ENCODE measurements at regions not wholly inside any gene's neighbourhood (a gene's known extent, or its start where the extent isn't known, plus 50 kb on each side); places are given as distances from the start of the nearest gene placed in this dataset.

DNA sequence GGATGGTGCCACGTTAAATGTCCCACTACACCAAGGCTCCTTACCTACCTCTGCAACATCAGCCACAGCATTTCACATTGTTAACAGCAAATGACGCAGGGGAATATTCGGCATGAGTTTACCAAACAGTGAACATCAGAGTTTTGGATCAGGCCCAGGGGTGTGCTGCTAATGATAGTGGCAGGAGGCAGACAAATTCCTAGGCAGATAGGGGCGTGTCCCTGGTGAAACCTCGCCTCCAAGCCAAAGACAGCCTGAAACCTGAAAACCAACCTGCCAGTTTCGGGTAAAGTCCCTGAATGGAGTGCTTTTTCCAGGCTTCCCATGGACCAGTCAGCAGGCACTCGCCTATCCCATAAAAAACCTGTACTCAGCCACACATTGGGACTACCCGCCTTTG lies 133.6 kb downstream of the SH3BGRL2 start:
- no peak for TF ChIP-seq TAF1 (IDR thresholded peaks at IDR 0.05; ENCODE audit: low read depth)
- no peak for TF ChIP-seq RAD21 (conservative IDR thresholded peaks at IDR 0.05)

Data from neural cell (in vitro differentiated cells).